ENCODE measurements at regions not wholly inside any gene's neighbourhood (a gene's known extent, or its start where the extent isn't known, plus 50 kb on each side); places are given as distances from the start of the nearest gene placed in this dataset.

DNA sequence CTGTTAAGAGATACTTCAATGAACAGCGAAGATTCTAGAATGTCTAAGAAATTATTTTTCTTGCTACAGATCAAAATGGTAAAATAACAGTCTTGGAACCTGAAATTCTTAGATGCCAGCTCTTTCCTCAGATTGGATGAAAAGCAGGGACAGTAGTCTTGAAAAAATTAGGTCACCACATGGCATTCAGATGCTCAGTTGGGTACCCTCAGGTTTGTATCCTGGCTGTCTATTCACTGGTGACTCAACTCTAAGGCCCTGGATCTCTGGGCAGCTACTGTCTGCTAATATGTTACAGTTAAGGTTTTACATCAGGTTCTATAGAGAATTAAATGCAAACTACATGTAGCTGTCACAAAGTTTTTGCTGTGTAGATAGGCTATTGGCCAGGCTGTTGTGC, 528.9 kb upstream of the ADAMTS5 start:
- intact Hi-C loops (cut with micrococcal nuclease): no loop called here
- TF ChIP-seq, protein P1, sequence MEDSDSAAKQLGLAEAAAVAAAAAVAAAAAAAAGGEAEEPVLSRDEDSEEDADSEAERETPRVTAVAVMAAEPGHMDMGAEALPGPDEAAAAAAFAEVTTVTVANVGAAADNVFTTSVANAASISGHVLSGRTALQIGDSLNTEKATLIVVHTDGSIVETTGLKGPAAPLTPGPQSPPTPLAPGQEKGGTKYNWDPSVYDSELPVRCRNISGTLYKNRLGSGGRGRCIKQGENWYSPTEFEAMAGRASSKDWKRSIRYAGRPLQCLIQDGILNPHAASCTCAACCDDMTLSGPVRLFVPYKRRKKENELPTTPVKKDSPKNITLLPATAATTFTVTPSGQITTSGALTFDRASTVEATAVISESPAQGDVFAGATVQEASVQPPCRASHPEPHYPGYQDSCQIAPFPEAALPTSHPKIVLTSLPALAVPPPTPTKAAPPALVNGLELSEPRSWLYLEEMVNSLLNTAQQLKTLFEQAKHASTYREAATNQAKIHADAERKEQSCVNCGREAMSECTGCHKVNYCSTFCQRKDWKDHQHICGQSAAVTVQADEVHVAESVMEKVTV (CRISPR knock-in tag; IDR thresholded peaks at IDR 0.05): no peak
- TF ChIP-seq RBBP5 (IDR thresholded peaks at IDR 0.05; ENCODE audit: borderline replicate concordance, insufficient read depth, low read length, poor library complexity, severe bottlenecking): no peak
- no peak for TF ChIP-seq FOXK1 (CRISPR knock-in tag; IDR thresholded peaks at IDR 0.05; ENCODE audit: borderline replicate concordance)
- TF ChIP-seq, protein P2, sequence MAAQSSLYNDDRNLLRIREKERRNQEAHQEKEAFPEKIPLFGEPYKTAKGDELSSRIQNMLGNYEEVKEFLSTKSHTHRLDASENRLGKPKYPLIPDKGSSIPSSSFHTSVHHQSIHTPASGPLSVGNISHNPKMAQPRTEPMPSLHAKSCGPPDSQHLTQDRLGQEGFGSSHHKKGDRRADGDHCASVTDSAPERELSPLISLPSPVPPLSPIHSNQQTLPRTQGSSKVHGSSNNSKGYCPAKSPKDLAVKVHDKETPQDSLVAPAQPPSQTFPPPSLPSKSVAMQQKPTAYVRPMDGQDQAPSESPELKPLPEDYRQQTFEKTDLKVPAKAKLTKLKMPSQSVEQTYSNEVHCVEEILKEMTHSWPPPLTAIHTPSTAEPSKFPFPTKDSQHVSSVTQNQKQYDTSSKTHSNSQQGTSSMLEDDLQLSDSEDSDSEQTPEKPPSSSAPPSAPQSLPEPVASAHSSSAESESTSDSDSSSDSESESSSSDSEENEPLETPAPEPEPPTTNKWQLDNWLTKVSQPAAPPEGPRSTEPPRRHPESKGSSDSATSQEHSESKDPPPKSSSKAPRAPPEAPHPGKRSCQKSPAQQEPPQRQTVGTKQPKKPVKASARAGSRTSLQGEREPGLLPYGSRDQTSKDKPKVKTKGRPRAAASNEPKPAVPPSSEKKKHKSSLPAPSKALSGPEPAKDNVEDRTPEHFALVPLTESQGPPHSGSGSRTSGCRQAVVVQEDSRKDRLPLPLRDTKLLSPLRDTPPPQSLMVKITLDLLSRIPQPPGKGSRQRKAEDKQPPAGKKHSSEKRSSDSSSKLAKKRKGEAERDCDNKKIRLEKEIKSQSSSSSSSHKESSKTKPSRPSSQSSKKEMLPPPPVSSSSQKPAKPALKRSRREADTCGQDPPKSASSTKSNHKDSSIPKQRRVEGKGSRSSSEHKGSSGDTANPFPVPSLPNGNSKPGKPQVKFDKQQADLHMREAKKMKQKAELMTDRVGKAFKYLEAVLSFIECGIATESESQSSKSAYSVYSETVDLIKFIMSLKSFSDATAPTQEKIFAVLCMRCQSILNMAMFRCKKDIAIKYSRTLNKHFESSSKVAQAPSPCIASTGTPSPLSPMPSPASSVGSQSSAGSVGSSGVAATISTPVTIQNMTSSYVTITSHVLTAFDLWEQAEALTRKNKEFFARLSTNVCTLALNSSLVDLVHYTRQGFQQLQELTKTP (IDR thresholded peaks at IDR 0.05; ENCODE audit: low read depth in 1 of 2, partially characterized antibody in 2 of 2): no peak
- no peak for TF ChIP-seq NFIC (IDR thresholded peaks at IDR 0.05)
- TF ChIP-seq ZNF668 (CRISPR knock-in tag; IDR thresholded peaks at IDR 0.05): no peak
- TF ChIP-seq, protein P3, sequence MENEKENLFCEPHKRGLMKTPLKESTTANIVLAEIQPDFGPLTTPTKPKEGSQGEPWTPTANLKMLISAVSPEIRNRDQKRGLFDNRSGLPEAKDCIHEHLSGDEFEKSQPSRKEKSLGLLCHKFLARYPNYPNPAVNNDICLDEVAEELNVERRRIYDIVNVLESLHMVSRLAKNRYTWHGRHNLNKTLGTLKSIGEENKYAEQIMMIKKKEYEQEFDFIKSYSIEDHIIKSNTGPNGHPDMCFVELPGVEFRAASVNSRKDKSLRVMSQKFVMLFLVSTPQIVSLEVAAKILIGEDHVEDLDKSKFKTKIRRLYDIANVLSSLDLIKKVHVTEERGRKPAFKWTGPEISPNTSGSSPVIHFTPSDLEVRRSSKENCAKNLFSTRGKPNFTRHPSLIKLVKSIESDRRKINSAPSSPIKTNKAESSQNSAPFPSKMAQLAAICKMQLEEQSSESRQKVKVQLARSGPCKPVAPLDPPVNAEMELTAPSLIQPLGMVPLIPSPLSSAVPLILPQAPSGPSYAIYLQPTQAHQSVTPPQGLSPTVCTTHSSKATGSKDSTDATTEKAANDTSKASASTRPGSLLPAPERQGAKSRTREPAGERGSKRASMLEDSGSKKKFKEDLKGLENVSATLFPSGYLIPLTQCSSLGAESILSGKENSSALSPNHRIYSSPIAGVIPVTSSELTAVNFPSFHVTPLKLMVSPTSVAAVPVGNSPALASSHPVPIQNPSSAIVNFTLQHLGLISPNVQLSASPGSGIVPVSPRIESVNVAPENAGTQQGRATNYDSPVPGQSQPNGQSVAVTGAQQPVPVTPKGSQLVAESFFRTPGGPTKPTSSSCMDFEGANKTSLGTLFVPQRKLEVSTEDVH (IDR thresholded peaks at IDR 0.05; ENCODE audit: low read depth, partially characterized antibody): no peak
- TF ChIP-seq RBM17 (IDR thresholded peaks at IDR 0.05; ENCODE audit: borderline replicate concordance, low read depth, low read length): no peak
- TF ChIP-seq CBFB (CRISPR knock-in tag; IDR thresholded peaks at IDR 0.05): no peak
- TF ChIP-seq PRPF4 (IDR thresholded peaks at IDR 0.05; ENCODE audit: insufficient read depth, low read depth, low read length, poor library complexity, severe bottlenecking): no peak
- TF ChIP-seq STAG1 (CRISPR knock-in tag; IDR thresholded peaks at IDR 0.05; ENCODE audit: borderline replicate concordance): no peak
- TF ChIP-seq SPI1 (IDR thresholded peaks at IDR 0.05; ENCODE audit: borderline replicate concordance, low read depth, low read length): no peak
- Histone ChIP-seq H3K4me3 (no peak overlapping the region), H3K79me2 (ENCODE audit: control insufficient read depth, insufficient read depth, low read length) (no peaks in the 10 kb centered on the region), H3K9me3 (replicated peaks; ENCODE audit: control insufficient read depth, insufficient read depth, low read depth, low read length) (no peaks in the 10 kb centered on the region), H3K9ac (ENCODE audit: insufficient read depth in 1 of 2, low read depth in 2 of 2, low read length in 2 of 2) (no peak overlapping the region), H4K20me1 (replicated peaks; ENCODE audit: control insufficient read depth, insufficient read depth, low read length) (no peaks in the 10 kb centered on the region), H3K4me2 (ENCODE audit: insufficient read depth, low read length) (no peak overlapping the region), H3K36me3 (ENCODE audit: control insufficient read depth, insufficient read depth, low read length) (no peaks in the 10 kb centered on the region), H2AFZ (ENCODE audit: low read depth, low read length) (no peak overlapping the region), H3K9me1 (ENCODE audit: control insufficient read depth, insufficient read depth, low read length) (no peaks in the 10 kb centered on the region), H3K27me3 (ENCODE audit: control insufficient read depth in 2 of 2, insufficient read depth in 2 of 2, low read length in 2 of 2) (no peaks in the 10 kb centered on the region), H3K4me1 (replicated peaks in 1 of 2; ENCODE audit: control insufficient read depth in 2 of 2, insufficient read depth in 2 of 2, low read length in 2 of 2) (no peaks in the 10 kb centered on the region), H3K27ac (ENCODE audit: extremely low read depth, low read depth, low read length) (no peak overlapping the region)
- FAIRE-seq (no peak), DNase-seq (ENCODE audit: extremely low read depth in 1 of 4, low spot score in 3 of 4) (no peak), ATAC-seq (no peak)
- no TSS peak for BruUV-seq (replicated peaks)
- POLR2A ChIA-PET: no interaction called here
- WGBS (ENCODE audit: insufficient coverage, low coverage, missing lambda C conversion rate): 4% methylated on average over 1 of the region's 1 CpG
- CTCF ChIA-PET (ENCODE audit: low intra/inter-chr PET ratio): no interaction called here
- in situ Hi-C loops (cut with MboI): no loop called here
